ENCODE measurements at regions not wholly inside any gene's neighbourhood (a gene's known extent, or its start where the extent isn't known, plus 50 kb on each side); places are given as distances from the start of the nearest gene placed in this dataset.

- TF ChIP-seq CTCF (conservative IDR thresholded peaks at IDR 0.05; ENCODE audit: low read depth in 2 of 2) (no peak), EZH2phosphoT487 (IDR thresholded peaks at IDR 0.05; ENCODE audit: unreplicated experiment) (no peak), EZH2 (IDR thresholded peaks at IDR 0.05; ENCODE audit: low read depth, unreplicated experiment) (no peak), REST (IDR thresholded peaks at IDR 0.05; ENCODE audit: unreplicated experiment) (no peak), NANOG (IDR thresholded peaks at IDR 0.05; ENCODE audit: borderline replicate concordance) (no peak), CREB1 (CRISPR knock-in tag; IDR thresholded peaks at IDR 0.05; ENCODE audit: low read depth) (no peak), ZNF114 (CRISPR knock-in tag; IDR thresholded peaks at IDR 0.05) (no peak), POLR2AphosphoS5 (IDR thresholded peaks at IDR 0.05; ENCODE audit: low read depth) (no peak), ETS1 (IDR thresholded peaks at IDR 0.05) (no peak), JUNB (IDR thresholded peaks at IDR 0.05; ENCODE audit: unreplicated experiment) (no peak), ZNF331 (CRISPR knock-in tag; IDR thresholded peaks at IDR 0.05; ENCODE audit: low read depth) (no peak)
Observed at GRCh38 chrX:99572711-99573110, 837.4 kb downstream of the PCDH19 start.

Data from GM23338 (cell line).